ENCODE measurements at regions not wholly inside any gene's neighbourhood (a gene's known extent, or its start where the extent isn't known, plus 50 kb on each side); places are given as distances from the start of the nearest gene placed in this dataset.
A peak's percentile ranks its signal among the peaks of the same experiment; 100 is the strongest.

- no peak overlapping the region for H2BK5ac ChIP-seq (ENCODE audit: insufficient read length, low read length)
- H3K36me3 Mint-ChIP-seq (ENCODE audit: insufficient read depth in 1 of 3, low read depth in 3 of 3) = peaks cover 0 to 20% (median 0%) of the 10 kb centered on the region in 3 experiments; a peak in 3 of 7 replicates
- no peak for DNase-seq
- H3K9ac ChIP-seq (ENCODE audit: extremely low read depth, insufficient read length, low read length) = no peak overlapping the region
- H3K4me3 Mint-ChIP-seq = no peak overlapping the region
- H4K91ac ChIP-seq (ENCODE audit: insufficient read length, low read depth, low read length) = no peak overlapping the region
- H2AK5ac ChIP-seq (ENCODE audit: insufficient read length, low read length) = no peak overlapping the region
- H2BK20ac ChIP-seq (ENCODE audit: low read depth, low read length, poor library complexity, severe bottlenecking) = no peak overlapping the region
- H2BK15ac ChIP-seq (ENCODE audit: low read depth, low read length) = no peak overlapping the region
- no peaks in the 10 kb centered on the region for H3K79me2 ChIP-seq (ENCODE audit: insufficient read depth, low read length)
- H4K5ac ChIP-seq (ENCODE audit: insufficient read length, low read depth, low read length) = no peak overlapping the region
- H3K4me2 ChIP-seq (ENCODE audit: insufficient read depth, insufficient read length, low read length) = no peak overlapping the region
- no peak overlapping the region for H2BK12ac ChIP-seq (ENCODE audit: insufficient read length, low read depth, low read length)
- H3K79me1 ChIP-seq (ENCODE audit: insufficient read depth, low read depth, low read length, poor library complexity, severe bottlenecking) = no peaks in the 10 kb centered on the region
- no peaks in the 10 kb centered on the region for H3K23me2 ChIP-seq (ENCODE audit: insufficient read length, low read depth, low read length, poor library complexity, severe bottlenecking)
- H3K4ac ChIP-seq (ENCODE audit: low read depth, low read length) = no peak overlapping the region
- H3K27ac Mint-ChIP-seq = peak overlapping the region in 1 of 3 experiments; percentile 29; a peak in 1 of 7 replicates
- H3K27me3 Mint-ChIP-seq (ENCODE audit: low read depth) = no peaks in the 10 kb centered on the region
- no peaks in the 10 kb centered on the region for H3K4me1 ChIP-seq (ENCODE audit: insufficient read depth, low read length)
- H4K8ac ChIP-seq (replicated peaks; ENCODE audit: insufficient read length, low read depth, low read length) = no peak overlapping the region
- no peak overlapping the region for H3K14ac ChIP-seq (ENCODE audit: insufficient read depth, low read length)
- no peaks in the 10 kb centered on the region for H3K27me3 ChIP-seq (ENCODE audit: insufficient read depth, low read length)
- no peaks in the 10 kb centered on the region for H3K4me1 Mint-ChIP-seq
- H2BK120ac ChIP-seq (ENCODE audit: low read depth, low read length, poor library complexity, severe bottlenecking) = no peak overlapping the region
- no peak overlapping the region for H3K18ac ChIP-seq (ENCODE audit: insufficient read length, low read depth, low read length)
- no peaks in the 10 kb centered on the region for H3K9me3 ChIP-seq (ENCODE audit: control insufficient read depth, low read depth, low read length)
- no peak overlapping the region for H3K23ac ChIP-seq (ENCODE audit: insufficient read length, low read depth, low read length)
- H3K27ac ChIP-seq (ENCODE audit: insufficient read length, low read depth, low read length) = no peak overlapping the region
- peaks cover 9 to 10% of the 10 kb centered on the region in 2 experiments; a peak in 4 of 5 replicates for H3K9me3 Mint-ChIP-seq
- no peaks in the 10 kb centered on the region for H4K20me1 ChIP-seq (ENCODE audit: control insufficient read depth, insufficient read depth, insufficient read length)
- H3K56ac ChIP-seq (ENCODE audit: insufficient read length, low read depth, low read length) = no peak overlapping the region
- no peak for TF ChIP-seq CTCF (conservative IDR thresholded peaks at IDR 0.05)
- no peak overlapping the region for H2AFZ ChIP-seq (ENCODE audit: low read length)
- H3T11ph ChIP-seq (ENCODE audit: low read length) = no peak overlapping the region
- no CpG with 5 or more reads among the region's 2 CpGs for WGBS (ENCODE audit: extremely low coverage, insufficient read length, low lambda C conversion rate)
Observed at GRCh38 chr18:42683094-42683493, 432.4 kb downstream of the RIT2 start.
